ENCODE measurements at regions not wholly inside any gene's neighbourhood (a gene's known extent, or its start where the extent isn't known, plus 50 kb on each side); places are given as distances from the start of the nearest gene placed in this dataset.
A peak's percentile ranks its signal among the peaks of the same experiment; 100 is the strongest.
"Not testable (repeated sequence)": the region's sequence is repeated elsewhere in the genome, so short reads cannot be mapped to it uniquely, and the experiment has no call there.

GRCh38 chr17:68097161-68097805, 61.7 kb downstream of the KPNA2 start:
- H3K4me1 Mint-ChIP-seq: peaks cover 18% of the 10 kb centered on the region
- DNase-seq: no peak
- ChIA-PET CTCF (no interaction called here), POLR2A (no interaction called here)
- H3K4me3 Mint-ChIP-seq: no peak overlapping the region
- no peak overlapping the region for H3K27ac Mint-ChIP-seq
- no peaks in the 10 kb centered on the region for H3K9me3 Mint-ChIP-seq
- H3K27me3 Mint-ChIP-seq: peaks cover 8% of the 10 kb centered on the region
- H3K36me3 Mint-ChIP-seq (ENCODE audit: low read depth): peaks cover 4% of the 10 kb centered on the region

- Mint-ChIP-seq H3K27me3 (peaks cover 10% of the 10 kb centered on the region), H3K4me1 (peaks cover 33% of the 10 kb centered on the region)
- H3K4me3 Mint-ChIP-seq; CTCF ChIA-PET; DNase-seq; H3K27ac Mint-ChIP-seq; POLR2A ChIA-PET; H3K9me3 Mint-ChIP-seq; H3K36me3 Mint-ChIP-seq (ENCODE audit: low read depth): not testable (repeated sequence)
Measured at GRCh38 chr17:68099341-68099753, 63.8 kb downstream of the KPNA2 start.

GRCh38 chr17:68100000-68100641, 64.6 kb downstream of the KPNA2 start:
- Mint-ChIP-seq H3K4me3 (peak overlapping the region; percentile 85), H3K27me3 (peaks cover 10% of the 10 kb centered on the region), H3K36me3 (ENCODE audit: low read depth) (peaks cover 6% of the 10 kb centered on the region), H3K4me1 (peaks cover 36% of the 10 kb centered on the region), H3K27ac (no peak overlapping the region), H3K9me3 (no peaks in the 10 kb centered on the region)
- DNase-seq: no peak
- CTCF ChIA-PET: interaction anchor here (0.6 to 1.0 kb wide), 2 partner anchors 19 to 174 kb away, joined by 3 read pairs; no protein-coding TSS in a partner anchor
- POLR2A ChIA-PET: no interaction called here

- H3K36me3 Mint-ChIP-seq (ENCODE audit: low read depth): peaks cover 6% of the 10 kb centered on the region
- peak overlapping the region; percentile 85 for H3K4me3 Mint-ChIP-seq
- peaks cover 10% of the 10 kb centered on the region for H3K27me3 Mint-ChIP-seq
- peak; percentile 33 for DNase-seq
- peaks cover 39% of the 10 kb centered on the region for H3K4me1 Mint-ChIP-seq
- ChIA-PET POLR2A (no interaction called here), CTCF (interaction anchor here (0.9 to 1.0 kb wide), 2 partner anchors 20 to 34 kb away, joined by 3 read pairs; no protein-coding TSS in a partner anchor)
- H3K27ac Mint-ChIP-seq: peak overlapping the region; percentile 88
- H3K9me3 Mint-ChIP-seq: no peaks in the 10 kb centered on the region
Measured at GRCh38 chr17:68101075-68101986, 65.8 kb downstream of the KPNA2 start.

- H3K4me1 Mint-ChIP-seq: peaks cover 43% of the 10 kb centered on the region
- peak overlapping the region; percentile 88 for H3K27ac Mint-ChIP-seq
- H3K27me3 Mint-ChIP-seq: peaks cover 10% of the 10 kb centered on the region
- ChIA-PET POLR2A (no interaction called here), CTCF (no interaction called here)
- peak overlapping the region; percentile 85 for H3K4me3 Mint-ChIP-seq
- no peak for DNase-seq
- H3K36me3 Mint-ChIP-seq (ENCODE audit: low read depth): peaks cover 6% of the 10 kb centered on the region
- no peaks in the 10 kb centered on the region for H3K9me3 Mint-ChIP-seq
Measured at GRCh38 chr17:68101987-68102314, 66.4 kb downstream of the KPNA2 start.

- CTCF ChIA-PET: no interaction called here
Measured at GRCh38 chr17:68102318-68102758, 66.8 kb downstream of the KPNA2 start.

GRCh38 chr17:68103148-68103547, 67.6 kb downstream of the KPNA2 start:
- CTCF ChIA-PET: no interaction called here
- Mint-ChIP-seq H3K9me3 (no peaks in the 10 kb centered on the region), H3K4me3 (peak overlapping the region; percentile 85), H3K27ac (no peak overlapping the region), H3K27me3 (peaks cover 10% of the 10 kb centered on the region), H3K4me1 (peaks cover 44% of the 10 kb centered on the region), H3K36me3 (ENCODE audit: low read depth) (peaks cover 8% of the 10 kb centered on the region)
- POLR2A ChIA-PET: no interaction called here
- no peak for DNase-seq

More at GRCh38 chr17:68102318-68102758, 66.8 kb downstream of the KPNA2 start:
- Mint-ChIP-seq H3K36me3 (ENCODE audit: low read depth) (peaks cover 6% of the 10 kb centered on the region), H3K4me3 (peak overlapping the region; percentile 85), H3K27ac (peak overlapping the region; percentile 88), H3K9me3 (no peaks in the 10 kb centered on the region), H3K27me3 (peaks cover 10% of the 10 kb centered on the region), H3K4me1 (peaks cover 44% of the 10 kb centered on the region)
- peak; percentile 23 for DNase-seq
- POLR2A ChIA-PET: no interaction called here

GRCh38 chr17:68106085-68106484, 70.5 kb downstream of the KPNA2 start:
- no peak for DNase-seq
- ChIA-PET CTCF (interaction anchor here (0.6 to 0.7 kb wide), 4 partner anchors 79 to 293 kb away, joined by 3 to 5 read pairs (median 4); no protein-coding TSS in a partner anchor), POLR2A (interaction anchor here (0.6 kb wide), 1 partner anchor 32 kb away, joined by 5 read pairs; no protein-coding TSS in a partner anchor)
- Mint-ChIP-seq H3K9me3 (no peaks in the 10 kb centered on the region), H3K4me1 (peaks cover 34% of the 10 kb centered on the region), H3K4me3 (no peak overlapping the region), H3K27me3 (peaks cover 6% of the 10 kb centered on the region), H3K36me3 (ENCODE audit: low read depth) (peaks cover 13% of the 10 kb centered on the region), H3K27ac (no peak overlapping the region)

GRCh38 chr17:68107373-68107772, 71.8 kb downstream of the KPNA2 start:
- Mint-ChIP-seq H3K27ac (no peak overlapping the region), H3K27me3 (peaks cover 1% of the 10 kb centered on the region), H3K36me3 (ENCODE audit: low read depth) (peaks cover 8% of the 10 kb centered on the region), H3K9me3 (no peaks in the 10 kb centered on the region), H3K4me1 (peaks cover 26% of the 10 kb centered on the region), H3K4me3 (no peak overlapping the region)
- no peak for DNase-seq
- ChIA-PET CTCF (interaction anchor here (1.0 to 1.4 kb wide), 2 partner anchors 19 to 338 kb away, joined by 4 to 6 read pairs; no protein-coding TSS in a partner anchor), POLR2A (interaction anchor here (0.7 kb wide), 1 partner anchor 74 kb away, joined by 3 read pairs; no protein-coding TSS in a partner anchor)

GRCh38 chr17:68108313-68109000, 72.9 kb downstream of the KPNA2 start:
- Mint-ChIP-seq H3K4me1 (peaks cover 15% of the 10 kb centered on the region), H3K36me3 (ENCODE audit: low read depth) (peaks cover 9% of the 10 kb centered on the region), H3K27ac (peak overlapping the region; percentile 9), H3K4me3 (no peak overlapping the region), H3K27me3 (no peaks in the 10 kb centered on the region), H3K9me3 (no peaks in the 10 kb centered on the region)
- CTCF ChIA-PET: interaction anchor here (1.0 to 1.4 kb wide), 2 partner anchors 21 to 337 kb away, joined by 4 to 6 read pairs; no protein-coding TSS in a partner anchor
- no peak for DNase-seq
- POLR2A ChIA-PET: no interaction called here

- CTCF ChIA-PET: interaction anchor here (0.6 to 0.7 kb wide), 2 partner anchors 9 to 63 kb away, joined by 4 to 8 read pairs; no protein-coding TSS in a partner anchor
- DNase-seq; H3K36me3 Mint-ChIP-seq (ENCODE audit: low read depth); POLR2A ChIA-PET; H3K27me3 Mint-ChIP-seq; H3K4me3 Mint-ChIP-seq; H3K27ac Mint-ChIP-seq; H3K9me3 Mint-ChIP-seq: not testable (repeated sequence)
- peaks cover 11% of the 10 kb centered on the region for H3K4me1 Mint-ChIP-seq
Measured at GRCh38 chr17:68109404-68109803, 73.9 kb downstream of the KPNA2 start.

- not testable (repeated sequence) for H3K9me3 Mint-ChIP-seq, H3K27ac Mint-ChIP-seq, H3K27me3 Mint-ChIP-seq
Measured at GRCh38 chr17:68116211-68116610, 80.7 kb downstream of the KPNA2 start.

More at GRCh38 chr17:68116211-68116610, 80.7 kb downstream of the KPNA2 start:
- DNase-seq, POLR2A ChIA-PET, H3K4me3 Mint-ChIP-seq, CTCF ChIA-PET, H3K4me1 Mint-ChIP-seq: not testable (repeated sequence)
- H3K36me3 Mint-ChIP-seq (ENCODE audit: low read depth): peaks cover 19% of the 10 kb centered on the region

All from activated CD4-positive, alpha-beta T cell treated with anti-CD3 and anti-CD28 coated beads, Interleukin-2, amount 10 ng/mL, durations not matched to agents 7 days and 5 days (primary cell).